ENCODE measurements at regions not wholly inside any gene's neighbourhood (a gene's known extent, or its start where the extent isn't known, plus 50 kb on each side); places are given as distances from the start of the nearest gene placed in this dataset.

DNA sequence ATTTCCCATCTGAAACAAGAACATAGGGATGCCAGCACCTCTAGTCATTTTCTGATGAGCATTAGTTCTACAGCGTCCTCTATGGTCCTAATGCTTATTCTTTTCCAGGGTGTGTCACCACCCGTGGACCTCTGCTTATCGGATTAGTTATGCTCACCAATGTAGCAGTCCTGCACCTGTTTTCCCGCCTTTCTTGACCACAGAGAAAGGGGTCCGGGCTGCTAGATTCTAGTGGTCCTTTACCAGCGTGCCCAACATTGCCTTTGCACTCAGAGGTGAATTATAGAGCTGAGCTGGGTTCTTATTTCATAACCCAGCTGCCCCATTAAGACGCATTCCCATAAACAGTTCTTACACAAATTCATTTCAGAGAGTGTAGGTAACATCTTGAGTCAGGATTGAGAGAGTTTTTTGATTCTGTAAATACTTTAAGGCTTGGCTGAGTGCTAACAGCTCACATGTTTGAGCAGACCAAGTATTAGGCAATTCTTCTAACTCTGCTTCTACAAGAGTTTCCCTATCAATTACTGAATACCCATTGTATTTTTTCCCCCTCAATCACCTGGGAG lies 2205.1 kb upstream of the C9orf72 start:
- TF ChIP-seq, protein P1, sequence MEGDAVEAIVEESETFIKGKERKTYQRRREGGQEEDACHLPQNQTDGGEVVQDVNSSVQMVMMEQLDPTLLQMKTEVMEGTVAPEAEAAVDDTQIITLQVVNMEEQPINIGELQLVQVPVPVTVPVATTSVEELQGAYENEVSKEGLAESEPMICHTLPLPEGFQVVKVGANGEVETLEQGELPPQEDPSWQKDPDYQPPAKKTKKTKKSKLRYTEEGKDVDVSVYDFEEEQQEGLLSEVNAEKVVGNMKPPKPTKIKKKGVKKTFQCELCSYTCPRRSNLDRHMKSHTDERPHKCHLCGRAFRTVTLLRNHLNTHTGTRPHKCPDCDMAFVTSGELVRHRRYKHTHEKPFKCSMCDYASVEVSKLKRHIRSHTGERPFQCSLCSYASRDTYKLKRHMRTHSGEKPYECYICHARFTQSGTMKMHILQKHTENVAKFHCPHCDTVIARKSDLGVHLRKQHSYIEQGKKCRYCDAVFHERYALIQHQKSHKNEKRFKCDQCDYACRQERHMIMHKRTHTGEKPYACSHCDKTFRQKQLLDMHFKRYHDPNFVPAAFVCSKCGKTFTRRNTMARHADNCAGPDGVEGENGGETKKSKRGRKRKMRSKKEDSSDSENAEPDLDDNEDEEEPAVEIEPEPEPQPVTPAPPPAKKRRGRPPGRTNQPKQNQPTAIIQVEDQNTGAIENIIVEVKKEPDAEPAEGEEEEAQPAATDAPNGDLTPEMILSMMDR (IDR thresholded peaks at IDR 0.05) = no peak
- no peak for TF ChIP-seq POLR2A (IDR thresholded peaks at IDR 0.05)

All from prostate gland (tissue), 2 donors.